PC-9 (cell line): ENCODE measurements at regions not wholly inside any gene's neighbourhood (a gene's known extent, or its start where the extent isn't known, plus 50 kb on each side); places are given as distances from the start of the nearest gene placed in this dataset.

Experiments
- BruUV-seq: library from RNA; stranded (reverse); fragments of 400-500 nt; replicated peaks from 2 replicates; lab custom pipeline; 2021; lab: Mats Ljungman, UMichigan
- CTCF ChIA-PET: fragments of 300-600 bp; sonication (Branson Sonifier 250); formaldehyde crosslinking; loops from one replicate; lab custom pipeline; 2022; ENCODE audit warnings: antibody characterized with exemption; lab: Charles Lee
- POLR2A ChIA-PET: fragments of 300-600 bp; sonication (Branson Sonifier 250); formaldehyde crosslinking; loops from one replicate; lab custom pipeline; 2022; ENCODE audit warnings: antibody characterized with exemption; ENCODE audit not compliant: unreplicated experiment; lab: Charles Lee
- DNase-seq, 2 experiments: peaks; one replicate each; pipeline versions ENCODE4 v3.0.0 to v3.0.0-alpha.2; 2015 to 2022; ENCODE audit warnings: mixed read lengths in 1 of 2
- H2AFZ ChIP-seq: fragments of 200-600 bp; sonication (generic); 2 replicates; pipeline ENCODE4 v1.8.1; 2017; ENCODE audit warnings: antibody characterized with exemption
- H3F3A ChIP-seq: fragments of 200-600 bp; sonication (generic); 2 replicates; pipeline ENCODE4 v1.8.1; 2017; ENCODE audit warnings: antibody characterized with exemption, mild to moderate bottlenecking, low read depth; ENCODE audit not compliant: insufficient read depth
- H3K27ac ChIP-seq: fragments of 200-600 bp; sonication (generic); 2 replicates; pipeline ENCODE4 v1.6.1; 2016; ENCODE audit warnings: mixed run types
- H3K27me3 ChIP-seq: fragments of 200-600 bp; sonication (generic); 2 replicates; pipeline ENCODE4 v1.6.1; 2016; ENCODE audit warnings: low read depth, mixed run types; ENCODE audit not compliant: insufficient read depth
- H3K36me3 ChIP-seq: fragments of 200-600 bp; sonication (generic); 2 replicates; pipeline ENCODE4 v1.6.1; 2016; ENCODE audit warnings: low read depth, mixed run types
- H3K4me1 ChIP-seq: fragments of 200-600 bp; sonication (generic); replicated peaks from 2 replicates; pipeline ENCODE4 v1.6.1; 2016; ENCODE audit warnings: mixed run types; ENCODE audit not compliant: insufficient read depth
- H3K4me2 ChIP-seq: fragments of 200-600 bp; sonication (generic); 2 replicates; pipeline ENCODE4 v1.6.1; 2017; ENCODE audit warnings: mixed run types
- H3K4me3 ChIP-seq: fragments of 200-600 bp; sonication (generic); 2 replicates; pipeline ENCODE4 v1.6.1; 2016; ENCODE audit warnings: mixed run types
- H3K79me2 ChIP-seq: fragments of 200-600 bp; sonication (generic); 2 replicates; pipeline ENCODE4 v1.6.1; 2017; ENCODE audit warnings: low read depth, mixed run types
- H3K9me2 ChIP-seq: fragments of 200-600 bp; sonication (generic); 2 replicates; pipeline ENCODE4 v1.8.1; 2017; ENCODE audit warnings: mild to moderate bottlenecking; ENCODE audit not compliant: insufficient read depth
- H3K9me3 ChIP-seq: fragments of 200-600 bp; sonication (generic); 2 replicates; pipeline ENCODE4 v1.8.1; 2016; ENCODE audit warnings: low read depth; ENCODE audit not compliant: insufficient read depth
- H4K20me1 ChIP-seq: fragments of 200-600 bp; sonication (generic); 2 replicates; pipeline ENCODE4 v1.8.1; 2017; ENCODE audit not compliant: insufficient read depth
- EZH2 ChIP-seq: fragments of 200-600 bp; sonication (generic); IDR thresholded peaks from 2 replicates; pipeline ENCODE4 v1.8.0; 2017; ENCODE audit warnings: antibody characterized with exemption, low read depth
- intact Hi-C: fragments of 100-400 bp; cut with micrococcal nuclease; formaldehyde crosslinking; loops from one replicate; pipeline ENCODE4 v1.10.0; 2022; ENCODE audit not compliant: unreplicated experiment
- TF ChIP-seq, protein P1 (sequence below): fragments of 200-600 bp; sonication (generic); conservative IDR thresholded peaks from 2 replicates; pipeline ENCODE4 v1.6.1; 2017; ENCODE audit warnings: mixed run types, antibody characterized with exemption, mild to moderate bottlenecking, moderate library complexity

DNA sequence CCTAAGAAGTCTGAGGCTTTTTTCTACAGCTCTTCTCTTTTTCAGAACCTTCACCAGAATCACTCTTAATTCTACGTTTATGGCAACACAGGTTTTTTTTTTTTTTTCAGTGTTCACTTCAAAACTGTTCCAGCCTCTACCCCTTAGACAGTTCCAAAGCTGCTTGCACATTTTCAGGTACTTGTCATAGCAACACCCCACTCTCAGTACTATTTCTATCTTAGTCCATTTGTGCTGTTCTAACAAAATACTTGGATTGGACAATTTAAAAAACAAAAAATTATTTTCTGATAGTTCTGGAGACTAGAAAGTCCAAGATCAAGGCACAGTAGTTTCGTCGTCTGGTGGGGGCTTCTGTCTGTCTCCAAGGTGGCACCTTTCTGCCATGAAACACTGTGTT lies 340.9 kb upstream of the RPS23 start:
- no peak overlapping the region for H3K4me3 ChIP-seq
- H3K36me3 ChIP-seq, result no peaks in the 10 kb centered on the region
- CTCF ChIA-PET, result no interaction called here

DNA sequence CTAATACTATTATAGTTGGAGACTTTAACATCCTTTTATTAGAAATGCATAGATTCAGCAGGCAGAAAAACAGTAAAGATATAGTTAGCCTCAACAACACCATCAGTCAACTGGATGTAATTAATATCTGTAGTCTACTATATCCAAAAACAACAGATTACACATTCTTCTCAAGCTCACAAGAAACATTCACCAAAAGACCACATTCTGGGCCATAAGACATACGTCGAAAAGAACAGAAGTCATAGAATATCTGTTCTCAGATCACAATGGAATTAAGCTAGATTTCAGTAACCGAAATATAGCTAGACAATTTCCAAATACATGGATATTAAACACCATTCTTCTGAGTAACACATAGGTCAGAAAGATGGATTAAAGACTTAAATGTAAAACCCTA lies 336.6 kb upstream of the RPS23 start:
- DNase-seq, result no peak
- Histone ChIP-seq H3K27me3 (no peaks in the 10 kb centered on the region), H3K4me3 (no peak overlapping the region), H2AFZ (no peak overlapping the region), H3K4me2 (no peak overlapping the region), H3F3A (no peaks in the 10 kb centered on the region), H3K79me2 (no peaks in the 10 kb centered on the region), H3K9me3 (no peaks in the 10 kb centered on the region), H3K4me1 (no peaks in the 10 kb centered on the region), H3K27ac (no peak overlapping the region), H3K9me2 (no peaks in the 10 kb centered on the region), H3K36me3 (no peaks in the 10 kb centered on the region), H4K20me1 (no peaks in the 10 kb centered on the region)
- TF ChIP-seq, protein P1, sequence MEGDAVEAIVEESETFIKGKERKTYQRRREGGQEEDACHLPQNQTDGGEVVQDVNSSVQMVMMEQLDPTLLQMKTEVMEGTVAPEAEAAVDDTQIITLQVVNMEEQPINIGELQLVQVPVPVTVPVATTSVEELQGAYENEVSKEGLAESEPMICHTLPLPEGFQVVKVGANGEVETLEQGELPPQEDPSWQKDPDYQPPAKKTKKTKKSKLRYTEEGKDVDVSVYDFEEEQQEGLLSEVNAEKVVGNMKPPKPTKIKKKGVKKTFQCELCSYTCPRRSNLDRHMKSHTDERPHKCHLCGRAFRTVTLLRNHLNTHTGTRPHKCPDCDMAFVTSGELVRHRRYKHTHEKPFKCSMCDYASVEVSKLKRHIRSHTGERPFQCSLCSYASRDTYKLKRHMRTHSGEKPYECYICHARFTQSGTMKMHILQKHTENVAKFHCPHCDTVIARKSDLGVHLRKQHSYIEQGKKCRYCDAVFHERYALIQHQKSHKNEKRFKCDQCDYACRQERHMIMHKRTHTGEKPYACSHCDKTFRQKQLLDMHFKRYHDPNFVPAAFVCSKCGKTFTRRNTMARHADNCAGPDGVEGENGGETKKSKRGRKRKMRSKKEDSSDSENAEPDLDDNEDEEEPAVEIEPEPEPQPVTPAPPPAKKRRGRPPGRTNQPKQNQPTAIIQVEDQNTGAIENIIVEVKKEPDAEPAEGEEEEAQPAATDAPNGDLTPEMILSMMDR, result no peak
- no peak for TF ChIP-seq EZH2
- CTCF ChIA-PET, result no interaction called here
- POLR2A ChIA-PET, result no interaction called here
- intact Hi-C loops, result no loop called here
- no TSS peak for BruUV-seq

More for the DNA sequence above, 340.9 kb upstream of the RPS23 start:
- H3K4me2 ChIP-seq, result no peak overlapping the region
- H3K9me2 ChIP-seq, result no peaks in the 10 kb centered on the region
- H3K27me3 ChIP-seq, result no peaks in the 10 kb centered on the region
- no peaks in the 10 kb centered on the region for H4K20me1 ChIP-seq
- POLR2A ChIA-PET, result interaction anchor here (0.6 kb wide), 1 partner anchor 168 kb away, joined by 7 read pairs; no protein-coding TSS in a partner anchor
- no peaks in the 10 kb centered on the region for H3K4me1 ChIP-seq
- H3F3A ChIP-seq, result no peaks in the 10 kb centered on the region
- intact Hi-C loops, result no loop called here
- no peak overlapping the region for H2AFZ ChIP-seq
- no peak overlapping the region for H3K27ac ChIP-seq
- H3K79me2 ChIP-seq, result no peaks in the 10 kb centered on the region
- no TSS peak for BruUV-seq
- no peak for DNase-seq
- TF ChIP-seq EZH2, result no peak
- TF ChIP-seq, protein P1, result no peak
- no peaks in the 10 kb centered on the region for H3K9me3 ChIP-seq

DNA sequence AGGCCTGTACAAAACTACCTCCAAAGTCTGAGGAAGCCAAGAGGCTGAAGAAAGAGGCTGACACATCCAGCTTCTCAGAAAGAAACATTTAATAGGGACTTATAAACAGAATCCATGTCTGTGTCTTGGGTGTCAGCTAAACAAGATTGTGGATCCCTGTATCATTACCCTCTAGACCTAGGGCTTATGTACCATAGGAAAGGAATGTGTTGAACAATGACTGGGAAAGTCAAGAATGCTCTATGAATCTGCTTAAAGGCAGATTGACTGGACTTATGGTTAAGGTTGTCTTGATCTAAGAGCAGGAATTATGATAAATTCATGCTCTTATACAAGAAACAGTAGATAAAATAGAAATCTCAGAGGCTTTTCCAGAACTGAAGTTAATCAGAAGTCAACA lies 335.7 kb upstream of the RPS23 start:
- POLR2A ChIA-PET, result no interaction called here
- Histone ChIP-seq H3K4me3 (no peak overlapping the region), H3K27me3 (no peaks in the 10 kb centered on the region), H4K20me1 (no peaks in the 10 kb centered on the region), H3K9me3 (no peaks in the 10 kb centered on the region), H3K27ac (no peak overlapping the region), H3K79me2 (no peaks in the 10 kb centered on the region), H3F3A (no peaks in the 10 kb centered on the region), H3K36me3 (no peaks in the 10 kb centered on the region), H3K4me2 (no peak overlapping the region), H2AFZ (no peak overlapping the region), H3K9me2 (no peaks in the 10 kb centered on the region), H3K4me1 (no peaks in the 10 kb centered on the region)
- no peak for DNase-seq
- TF ChIP-seq, protein P1, result no peak
- no peak for TF ChIP-seq EZH2
- CTCF ChIA-PET, result no interaction called here
- no TSS peak for BruUV-seq
- intact Hi-C loops, result no loop called here
